Activated CD8-positive, alpha-beta memory T cell treated with anti-CD3 and anti-CD28 coated beads, Interleukin-2, amount 50 U/mL, for 4 hours (primary cell): ENCODE measurements at regions not wholly inside any gene's neighbourhood (a gene's known extent, or its start where the extent isn't known, plus 50 kb on each side); places are given as distances from the start of the nearest gene placed in this dataset.
"Not testable (repeated sequence)": the region's sequence is repeated elsewhere in the genome, so short reads cannot be mapped to it uniquely, and the experiment has no call there.

Experiments used
- DNase-seq: peaks from one replicate; pipeline ENCODE4 v3.0.0-alpha.2; 2020

GRCh38 chr22:25398591-25399062 is 165.8 kb upstream of the GRK3 start:
- DNase-seq = not testable (repeated sequence)

GRCh38 chr22:25399649-25400151 is 164.8 kb upstream of the GRK3 start:
- DNase-seq = no peak

- no peak for DNase-seq
These were observed 162.3 kb upstream of the GRK3 start for GRCh38 chr22:25402160-25402500.

GRCh38 chr22:25402501-25403283 is 161.8 kb upstream of the GRK3 start:
- no peak for DNase-seq

- no peak for DNase-seq
These were observed 161.1 kb upstream of the GRK3 start for GRCh38 chr22:25403284-25403810.

GRCh38 chr22:25403811-25404471 is 160.5 kb upstream of the GRK3 start:
- no peak for DNase-seq

GRCh38 chr22:25404556-25404927 is 159.9 kb upstream of the GRK3 start:
- DNase-seq = no peak

GRCh38 chr22:25404928-25405816 is 159.3 kb upstream of the GRK3 start:
- DNase-seq = peak; percentile 71

- no peak for DNase-seq
These were observed 158.5 kb upstream of the GRK3 start for GRCh38 chr22:25405841-25406509.

- DNase-seq = no peak
These were observed 157.8 kb upstream of the GRK3 start for GRCh38 chr22:25406510-25407210.

- no peak for DNase-seq
These were observed 157.1 kb upstream of the GRK3 start for GRCh38 chr22:25407226-25407858.

GRCh38 chr22:25407859-25408229 is 156.6 kb upstream of the GRK3 start:
- DNase-seq = no peak

- DNase-seq = no peak
These were observed 155.2 kb upstream of the GRK3 start for GRCh38 chr22:25409240-25409639.

GRCh38 chr22:25410849-25411248 is 153.6 kb upstream of the GRK3 start:
- no peak for DNase-seq

GRCh38 chr22:25413620-25414019 is 150.9 kb upstream of the GRK3 start:
- no peak for DNase-seq

- DNase-seq = not testable (repeated sequence)
These were observed 148.7 kb upstream of the GRK3 start for GRCh38 chr22:25415731-25416130.

GRCh38 chr22:25417826-25418225 is 146.6 kb upstream of the GRK3 start:
- DNase-seq = not testable (repeated sequence)

- DNase-seq = no peak
These were observed 145.0 kb upstream of the GRK3 start for GRCh38 chr22:25419247-25420113.

GRCh38 chr22:25420114-25420441 is 144.4 kb upstream of the GRK3 start:
- DNase-seq = not testable (repeated sequence)

- DNase-seq = no peak
These were observed 144.0 kb upstream of the GRK3 start for GRCh38 chr22:25420471-25420924.
